ENCODE measurements at regions not wholly inside any gene's neighbourhood (a gene's known extent, or its start where the extent isn't known, plus 50 kb on each side); places are given as distances from the start of the nearest gene placed in this dataset.
"Not testable (repeated sequence)": the region's sequence is repeated elsewhere in the genome, so short reads cannot be mapped to it uniquely, and the experiment has no call there.

DNA sequence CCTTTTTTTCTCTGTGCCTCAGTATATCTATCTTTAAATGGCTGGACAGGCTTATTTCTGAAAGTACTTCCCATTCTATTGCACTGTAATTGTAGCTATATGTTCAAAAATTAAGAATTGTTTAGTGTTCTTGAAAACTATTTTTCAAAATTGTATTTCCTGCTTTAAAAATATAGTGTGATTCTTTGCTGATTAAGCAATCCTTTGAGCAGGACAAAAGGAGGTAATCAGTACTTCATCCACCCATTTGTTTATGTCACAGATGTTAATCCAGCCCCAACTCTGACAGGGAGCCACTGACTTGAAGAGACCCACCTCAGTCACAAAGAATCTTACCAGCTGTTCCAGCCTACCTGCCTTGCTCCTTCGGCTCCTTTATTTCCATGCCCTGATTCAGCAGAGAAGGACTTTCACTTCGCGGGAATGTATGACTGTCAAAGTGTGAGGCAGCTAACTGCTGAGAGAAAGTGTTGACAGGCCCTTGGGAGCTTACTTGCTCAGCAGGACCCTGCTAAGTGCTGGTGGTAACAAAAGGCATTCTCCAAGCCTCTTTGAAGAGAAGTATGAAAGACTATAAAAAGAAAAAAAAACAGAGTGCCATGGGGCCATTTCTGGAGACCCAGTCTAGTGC lies 393.3 kb upstream of the CYRIA start:
- no peak for DNase-seq

DNA sequence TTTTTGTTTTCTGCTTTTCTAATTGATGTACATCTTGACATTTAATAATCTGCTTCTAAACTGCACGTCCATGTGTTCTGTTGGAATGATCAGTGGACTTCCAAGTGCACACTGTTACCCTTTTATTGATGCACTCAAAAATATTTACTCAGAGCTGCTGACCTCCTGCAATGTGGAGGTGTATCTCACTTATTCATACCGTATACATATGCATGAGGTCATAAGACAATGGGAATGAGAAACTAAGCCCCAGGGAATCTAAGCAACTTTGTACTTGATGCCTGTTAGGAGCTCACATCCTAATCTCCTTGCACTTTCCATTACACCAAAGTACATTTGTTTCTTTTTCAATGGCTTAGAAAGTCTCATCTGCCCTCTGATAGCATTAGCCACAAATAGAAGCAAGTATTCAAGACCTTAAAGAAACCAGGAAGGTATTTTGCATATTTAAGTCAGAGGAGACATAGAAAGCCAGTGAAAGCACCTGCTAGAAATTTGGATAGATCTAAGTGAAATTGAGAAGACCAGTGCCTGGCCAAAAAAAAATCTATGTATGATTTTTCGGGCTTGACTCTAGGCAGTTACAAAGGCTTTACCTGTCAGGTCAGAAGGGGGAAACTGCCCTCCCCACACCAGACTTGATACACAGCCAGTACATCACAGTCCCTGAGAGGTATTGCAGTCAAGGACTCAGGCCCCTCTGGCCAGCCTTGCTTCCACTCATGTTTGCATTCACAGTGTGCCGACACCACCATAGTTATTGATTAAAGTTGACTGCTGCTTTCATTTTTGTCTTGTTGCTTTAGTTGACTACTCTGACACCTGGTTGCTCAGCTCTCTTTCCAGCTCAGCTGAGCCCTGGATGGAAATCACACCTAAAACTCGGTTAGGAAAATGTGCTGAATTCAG lies 391.7 kb upstream of the CYRIA start:
- DNase-seq, result no peak

DNA sequence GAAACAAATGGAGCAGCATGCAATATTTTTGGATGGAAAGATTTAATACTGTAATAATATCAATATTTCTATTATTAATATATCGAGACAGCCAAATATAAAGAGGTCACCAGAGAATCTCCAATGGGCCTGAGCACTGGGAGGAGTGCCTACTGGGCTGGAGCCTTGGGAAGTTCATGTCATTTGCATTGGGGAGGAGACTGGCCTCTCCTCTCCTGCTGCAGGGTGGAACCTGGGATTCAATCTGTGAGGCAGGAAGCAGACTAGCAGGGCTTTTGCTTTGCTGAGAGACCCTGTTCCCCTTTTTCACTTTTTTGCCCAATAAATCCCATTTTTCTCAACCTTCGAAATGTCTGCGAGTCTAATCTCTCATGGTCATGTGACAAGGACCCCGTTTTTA lies 390.6 kb upstream of the CYRIA start:
- DNase-seq, result no peak

DNA sequence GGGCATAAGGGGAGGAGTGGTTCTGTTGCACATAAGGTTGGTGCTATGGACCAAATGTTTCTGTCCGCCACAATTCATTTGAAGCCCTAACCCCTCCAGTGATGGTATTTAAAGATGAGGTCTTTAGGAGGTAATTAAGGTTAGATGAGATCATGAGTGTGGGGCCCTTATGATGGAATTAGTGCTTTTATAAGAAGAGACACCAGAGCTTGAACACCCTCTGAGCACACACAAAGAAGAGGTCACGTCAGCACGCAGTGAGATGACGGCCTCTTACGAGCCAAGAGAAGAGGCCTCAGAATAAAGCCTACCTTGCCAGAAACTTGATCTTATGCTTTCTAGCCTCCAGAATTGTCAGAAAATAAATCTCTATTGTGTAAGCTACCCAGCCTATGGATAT lies 386.4 kb upstream of the CYRIA start:
- DNase-seq, result no peak

DNA sequence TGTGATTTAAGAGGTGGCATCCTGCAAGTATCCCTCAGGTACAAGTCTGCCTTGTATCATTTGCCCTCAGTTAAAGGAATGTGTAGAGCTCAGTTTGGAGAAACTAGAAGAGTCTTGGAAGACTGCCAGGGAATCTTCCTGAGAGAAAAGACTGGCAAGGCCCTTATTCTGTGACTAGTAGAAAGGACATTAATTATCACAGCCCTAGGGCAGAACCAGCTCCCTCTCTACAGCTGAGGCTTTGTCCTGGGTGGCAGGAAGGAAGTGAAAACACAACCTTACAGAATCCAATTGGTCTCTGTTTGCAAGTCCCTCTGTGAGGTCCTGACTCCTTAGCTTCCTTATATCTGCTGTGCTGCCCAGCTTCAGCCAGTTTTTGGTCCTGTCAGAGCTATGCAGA lies 385.9 kb upstream of the CYRIA start:
- no peak for DNase-seq

DNA sequence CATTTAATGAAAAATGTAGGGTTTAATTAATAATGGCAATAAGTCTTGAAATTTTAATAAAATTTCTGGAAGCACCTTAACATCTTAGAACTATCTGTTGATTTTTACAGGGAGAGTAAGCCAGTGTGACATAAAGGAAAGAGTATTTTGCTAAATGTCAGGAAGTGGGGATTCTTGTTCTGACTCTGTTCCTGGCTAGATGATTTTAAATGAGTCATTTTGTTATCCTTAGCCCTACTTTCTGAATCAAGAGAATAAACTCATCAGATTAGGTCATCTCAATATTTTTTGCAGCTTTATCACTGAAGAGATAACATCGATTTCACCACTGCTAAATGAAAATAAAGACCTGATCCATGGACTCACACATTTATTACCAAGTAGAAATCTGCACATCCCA lies 377.5 kb upstream of the CYRIA start:
- DNase-seq, result no peak

DNA sequence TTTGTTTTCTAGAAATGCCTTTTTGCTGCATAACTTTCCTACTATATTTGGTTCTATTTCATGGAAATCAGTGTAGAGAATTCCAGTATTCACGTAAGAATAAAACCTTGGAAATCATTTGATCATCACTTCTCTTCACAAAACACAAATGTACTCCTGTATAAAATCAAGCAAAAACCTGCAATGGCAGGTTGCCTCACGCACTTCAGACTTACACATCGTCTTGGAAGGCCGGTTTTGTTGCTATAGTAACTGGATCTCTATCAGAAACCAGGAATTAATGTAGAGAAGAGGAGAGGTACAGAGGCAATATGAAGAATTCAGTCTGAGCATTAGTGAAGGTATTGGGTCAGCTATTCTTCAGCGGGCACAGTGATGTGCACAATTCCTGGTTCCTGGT lies 370.7 kb upstream of the CYRIA start:
- no peak for DNase-seq

DNA sequence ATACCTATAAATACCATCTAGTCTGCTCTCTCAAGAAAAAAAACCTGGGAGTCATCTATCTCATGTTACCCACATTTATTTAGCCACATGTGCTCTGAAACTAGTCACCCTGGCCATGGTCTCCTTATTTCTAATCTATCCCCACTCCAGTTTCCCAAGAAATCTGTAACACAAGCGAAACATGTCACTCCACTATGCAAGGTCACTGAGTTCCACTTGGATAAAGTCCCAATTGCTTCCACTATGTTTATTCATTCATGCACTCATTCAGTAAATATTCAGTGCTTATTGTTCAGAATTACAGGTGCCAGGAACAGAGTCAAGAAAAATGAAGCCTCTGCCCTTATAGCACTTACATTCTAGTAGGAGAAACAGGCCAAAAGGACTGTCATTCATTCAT lies 369.4 kb upstream of the CYRIA start:
- no peak for DNase-seq

DNA sequence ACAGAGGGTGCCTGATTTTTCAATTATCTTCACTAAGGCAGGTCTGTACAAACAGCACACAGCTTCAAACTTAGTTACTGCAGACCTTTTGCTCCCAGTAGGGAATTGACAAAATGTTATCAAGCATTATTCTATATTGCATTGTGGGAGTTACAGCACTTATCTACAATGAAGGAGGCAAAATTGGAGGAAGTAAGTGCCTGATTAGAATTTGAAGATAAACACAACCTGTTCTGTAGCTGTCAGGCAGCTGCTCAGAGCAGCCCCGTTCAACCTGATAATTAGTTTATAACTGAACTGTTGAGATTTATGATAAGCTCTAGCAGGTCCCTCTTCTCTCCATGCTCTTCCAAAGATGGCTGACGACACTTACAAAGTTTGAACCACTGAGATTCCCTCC lies 364.4 kb upstream of the CYRIA start:
- DNase-seq, result no peak

DNA sequence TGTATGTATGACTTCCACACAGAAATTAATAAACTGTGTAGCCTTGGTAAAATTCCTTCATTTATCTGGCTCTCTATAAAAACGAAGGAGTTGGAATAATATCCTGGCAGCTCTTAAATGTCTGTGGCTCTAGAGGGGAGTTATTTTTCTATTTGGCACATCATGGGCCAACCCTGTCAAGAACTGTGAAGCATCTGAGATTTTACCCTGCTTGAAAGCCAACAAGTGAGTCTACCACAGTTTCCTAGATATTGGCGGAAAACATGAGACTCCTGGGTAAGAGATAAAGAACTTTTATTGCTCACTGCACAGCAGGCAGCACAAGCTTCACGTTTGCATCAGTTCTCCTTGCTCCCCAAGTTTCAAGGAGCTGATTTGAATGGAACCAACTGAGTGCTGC lies 346.7 kb upstream of the CYRIA start:
- DNase-seq, result no peak

DNA sequence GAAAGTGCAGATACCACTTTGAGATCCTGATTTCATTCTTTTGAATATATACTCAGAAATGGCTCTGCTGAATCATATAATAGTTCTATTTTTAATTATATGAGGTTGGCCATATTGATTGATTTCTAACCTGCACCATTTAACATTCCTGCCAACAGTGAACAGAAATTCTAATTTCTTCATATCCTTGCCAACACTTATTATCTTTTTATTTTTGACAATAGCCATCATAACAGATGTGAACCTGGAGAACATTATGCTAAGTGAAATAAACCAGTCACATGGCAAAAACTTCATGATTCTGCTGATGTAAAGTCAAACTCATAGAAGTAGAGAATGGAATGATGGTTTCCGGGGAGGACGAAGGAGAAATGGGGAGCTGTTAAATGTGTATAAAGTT lies 344.5 kb upstream of the CYRIA start:
- no peak for DNase-seq

DNA sequence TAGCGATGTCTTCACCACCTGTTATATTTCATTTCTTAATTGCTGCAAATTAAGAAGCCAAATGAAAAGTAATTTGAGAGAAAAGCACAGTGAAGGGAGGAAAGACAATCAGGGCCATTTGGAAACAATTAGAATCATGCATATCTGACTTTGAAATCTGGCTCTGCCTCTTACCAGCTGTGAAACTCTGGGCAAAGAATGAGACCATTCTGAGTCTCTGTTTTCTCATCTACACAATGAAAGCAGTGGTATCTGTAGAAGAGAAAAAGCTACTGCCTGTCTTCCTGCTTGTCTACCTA lies 334.5 kb upstream of the CYRIA start:
- DNase-seq, result no peak

DNA sequence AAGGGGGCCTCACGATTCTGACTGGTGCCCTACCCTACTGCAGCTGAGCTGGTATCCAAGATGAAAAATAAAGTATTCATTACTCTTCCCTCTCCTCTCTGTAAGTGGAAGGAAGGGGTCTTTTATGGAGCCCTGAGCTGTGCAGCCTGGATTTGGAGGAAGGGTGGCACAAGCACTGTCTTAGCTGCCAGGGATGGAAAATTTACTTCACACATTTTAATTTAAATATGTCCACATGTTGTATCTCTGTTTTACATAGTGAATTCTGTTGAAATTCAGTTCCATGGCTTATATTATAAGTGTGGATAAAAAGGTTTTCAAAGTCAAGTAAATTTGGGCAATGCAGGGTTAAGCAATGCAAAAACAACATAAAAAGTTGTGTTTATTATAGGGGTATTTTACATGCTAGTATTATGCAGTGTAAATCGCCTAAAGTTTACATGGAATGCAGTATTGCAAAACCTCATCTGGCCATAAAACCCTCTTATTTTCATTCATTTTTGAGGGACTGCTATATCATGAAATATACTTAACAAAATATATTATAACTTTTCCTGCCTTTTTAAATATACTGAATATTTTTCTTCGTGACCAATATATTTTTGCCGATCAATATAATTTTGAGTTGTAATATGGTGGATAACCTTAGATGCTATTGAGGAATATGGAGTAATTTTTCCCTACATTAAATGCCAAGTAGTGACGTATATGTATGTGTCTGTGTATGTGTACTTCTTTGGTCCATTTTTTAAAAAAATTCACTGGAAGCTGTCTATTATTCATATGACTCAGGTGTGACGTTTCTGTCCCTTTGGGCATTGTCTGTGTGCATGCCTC lies 333.9 kb upstream of the CYRIA start:
- DNase-seq, result no peak

DNA sequence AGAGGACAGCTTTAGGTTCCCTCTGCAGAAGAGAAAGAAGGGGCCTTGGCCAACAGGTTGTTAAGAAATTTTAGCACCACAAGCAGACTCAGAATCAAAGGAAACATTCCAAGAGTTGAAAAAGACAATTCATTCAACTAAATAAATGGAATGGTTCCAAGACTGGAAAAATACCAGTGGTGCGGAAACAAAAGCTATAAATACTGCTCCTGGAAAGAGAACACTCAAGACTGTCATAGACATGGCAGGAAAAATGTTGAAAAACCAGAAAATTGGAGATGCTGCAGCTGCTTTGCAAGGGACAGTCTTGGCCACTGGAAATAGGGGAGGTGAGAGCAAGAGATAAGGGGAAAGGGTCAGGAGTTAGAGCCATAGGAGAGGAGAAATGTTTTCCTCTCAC lies 312.7 kb upstream of the CYRIA start:
- DNase-seq, result no peak

DNA sequence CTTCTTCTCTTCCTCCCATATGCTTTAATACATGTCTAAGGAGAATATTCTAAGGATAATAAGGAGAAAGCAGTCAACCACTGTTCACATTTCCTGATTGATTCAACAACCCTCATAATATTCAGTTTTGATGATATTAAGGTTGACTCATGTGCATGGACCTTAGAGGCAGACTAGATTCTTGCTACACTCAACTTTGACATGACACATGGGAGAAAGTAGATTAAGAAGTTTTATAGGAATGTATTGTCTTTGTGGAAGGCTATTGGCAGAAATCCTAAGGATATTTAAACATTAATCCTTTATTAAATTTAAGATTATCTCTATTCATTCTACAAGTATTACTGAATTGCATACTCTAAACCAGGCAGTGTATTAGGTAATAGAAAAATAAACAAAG lies 309.1 kb upstream of the CYRIA start:
- no peak for DNase-seq

DNA sequence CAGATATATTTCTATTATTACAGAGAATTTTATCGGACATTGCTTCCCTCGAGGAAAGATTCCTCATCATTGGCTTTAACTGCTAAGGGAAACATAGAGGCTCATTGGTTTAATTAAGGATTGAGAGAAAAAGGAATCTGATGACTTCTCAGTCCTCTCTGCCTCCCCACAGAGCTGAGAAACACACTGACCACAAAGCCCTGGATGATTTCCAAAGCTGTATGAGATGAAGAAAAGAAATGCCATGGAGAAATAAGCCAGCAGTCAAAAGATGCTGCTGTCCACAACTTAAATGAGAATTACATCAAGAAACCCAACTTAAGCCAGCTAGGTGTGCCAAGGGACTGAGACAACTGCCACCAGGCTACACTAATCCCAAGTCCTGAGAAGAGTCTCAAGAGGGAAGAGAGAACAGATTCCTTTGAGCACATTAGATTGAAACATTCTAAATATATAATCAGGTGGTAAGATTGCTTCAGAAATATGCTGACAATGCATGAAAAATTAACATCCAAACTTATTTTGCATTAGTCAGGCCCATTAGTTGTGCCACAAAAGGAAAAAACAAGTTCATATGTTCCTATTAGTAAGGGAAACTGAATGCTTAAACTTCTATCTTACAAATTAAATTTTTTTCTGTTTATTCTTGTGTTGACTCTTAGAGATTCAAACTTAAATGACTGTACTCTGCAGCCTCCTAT lies 308.1 kb upstream of the CYRIA start:
- DNase-seq, result no peak

DNA sequence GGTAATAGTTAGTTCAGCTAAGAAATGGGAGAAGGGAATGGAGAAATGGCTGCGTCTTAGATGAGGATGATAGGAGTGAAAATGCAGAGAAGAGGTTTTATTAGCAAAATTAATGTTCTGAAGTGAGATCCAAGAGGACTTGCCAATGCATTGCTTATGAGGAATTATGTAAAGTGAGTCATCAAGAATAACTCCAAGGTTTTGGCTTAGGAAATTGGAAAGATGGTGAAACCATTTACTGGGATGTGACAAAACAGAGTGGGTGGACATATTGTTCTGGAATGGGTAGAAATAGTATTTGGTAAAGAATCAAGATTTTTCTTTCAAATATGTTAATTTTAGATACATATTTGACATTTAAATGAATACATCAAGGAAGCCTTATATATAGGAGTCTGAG lies 306.6 kb upstream of the CYRIA start:
- DNase-seq, result no peak

DNA sequence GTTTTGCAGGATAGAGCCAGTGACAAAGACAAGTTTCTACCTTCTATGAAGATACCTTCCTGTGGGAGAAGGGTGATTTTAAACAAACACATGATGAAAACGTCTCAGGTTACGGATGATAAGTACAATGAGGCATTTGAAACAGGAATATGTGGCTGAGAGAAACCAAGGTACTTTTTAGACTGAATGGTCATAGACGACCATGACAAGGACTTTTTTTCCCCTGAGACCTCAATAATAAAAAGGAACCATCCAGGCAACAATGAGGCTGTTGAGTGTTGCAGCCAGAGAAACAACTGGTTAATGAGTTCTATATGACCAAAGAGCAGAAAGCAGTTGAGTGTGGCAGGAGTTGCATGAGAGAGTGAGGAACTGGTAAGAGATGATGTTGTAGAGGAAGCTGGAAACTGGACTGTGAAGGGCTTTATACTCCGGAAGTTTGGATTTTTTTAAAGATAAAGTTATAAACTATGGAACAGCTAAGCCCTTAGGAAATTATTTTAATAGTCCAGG lies 306.1 kb upstream of the CYRIA start:
- no peak for DNase-seq

DNA sequence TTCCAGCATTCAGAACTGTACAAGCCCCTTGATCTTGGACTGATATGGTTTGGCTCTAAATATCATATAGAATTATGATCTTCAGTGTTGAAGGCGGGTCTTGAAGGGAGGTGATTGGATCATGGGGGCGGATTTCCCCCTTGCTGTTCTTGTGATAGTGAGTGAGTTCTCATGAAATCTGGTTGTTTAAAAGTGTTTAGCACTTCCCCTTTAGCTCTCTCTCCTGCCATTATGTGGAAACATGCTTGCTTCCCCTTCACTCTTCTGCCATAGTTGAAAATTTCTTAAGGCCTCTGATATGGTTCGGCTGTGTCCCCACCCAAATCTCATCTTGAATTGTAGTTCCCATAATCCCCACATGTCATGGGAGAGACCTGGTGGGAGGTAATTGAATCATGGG lies 305.3 kb upstream of the CYRIA start:
- not testable (repeated sequence) for DNase-seq

DNA sequence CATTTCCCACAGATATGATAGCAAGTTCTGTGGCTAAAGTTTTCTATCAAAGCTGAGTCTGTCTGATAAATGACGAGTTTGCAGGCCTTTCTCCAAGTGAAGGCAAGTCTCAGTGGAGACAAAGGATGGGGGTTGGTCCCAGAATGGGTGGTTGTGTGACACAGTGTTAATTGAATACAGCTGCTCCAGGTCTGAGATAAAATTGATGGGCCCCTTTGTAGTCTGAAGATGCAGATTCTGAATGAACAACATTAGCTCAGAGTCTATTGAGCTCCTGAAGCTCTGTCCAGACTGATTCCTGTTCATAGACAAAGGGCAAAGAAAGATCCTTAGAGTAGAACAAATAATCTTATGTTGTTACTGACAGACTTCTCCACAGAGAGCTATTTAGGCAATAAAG lies 296.9 kb upstream of the CYRIA start:
- no peak for DNase-seq

DNA sequence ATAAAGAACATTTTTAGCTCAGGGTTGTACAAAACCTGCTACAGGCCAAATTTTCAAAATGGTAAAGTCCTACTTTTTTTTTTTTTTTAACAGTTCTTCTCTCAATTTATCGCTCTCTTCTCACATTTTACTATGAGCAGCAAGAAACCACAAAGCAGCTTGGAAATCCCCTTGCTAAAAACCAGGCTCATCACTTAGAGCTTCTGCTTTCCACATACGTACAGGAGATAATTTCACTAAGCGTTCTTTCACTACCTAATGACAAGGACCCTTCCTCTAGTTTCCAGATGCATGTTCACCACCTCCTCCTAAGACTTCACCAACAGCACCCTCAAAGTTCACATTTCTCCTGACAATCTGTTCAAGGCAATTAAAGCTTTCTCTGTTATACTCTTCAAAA lies 294.9 kb upstream of the CYRIA start:
- DNase-seq, result no peak

DNA sequence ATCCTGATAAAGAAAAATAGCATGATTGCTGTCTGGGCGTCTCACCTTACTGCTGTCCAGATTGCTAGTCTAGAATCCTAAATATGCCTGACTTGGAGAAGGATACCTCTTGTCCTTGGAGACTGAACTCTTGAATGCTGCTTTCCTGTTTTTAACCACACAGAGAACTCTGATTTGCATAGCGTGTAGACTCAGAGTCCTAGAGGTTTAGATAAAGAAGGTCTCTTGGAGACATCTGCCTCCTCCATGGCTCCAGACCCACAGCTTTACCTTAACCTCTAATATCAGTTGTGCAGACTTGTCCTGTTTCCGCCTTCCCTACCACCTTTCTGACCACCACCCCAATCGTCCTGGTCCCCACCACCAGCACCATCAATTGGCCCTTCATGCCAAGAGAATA lies 292.6 kb upstream of the CYRIA start:
- DNase-seq, result no peak

DNA sequence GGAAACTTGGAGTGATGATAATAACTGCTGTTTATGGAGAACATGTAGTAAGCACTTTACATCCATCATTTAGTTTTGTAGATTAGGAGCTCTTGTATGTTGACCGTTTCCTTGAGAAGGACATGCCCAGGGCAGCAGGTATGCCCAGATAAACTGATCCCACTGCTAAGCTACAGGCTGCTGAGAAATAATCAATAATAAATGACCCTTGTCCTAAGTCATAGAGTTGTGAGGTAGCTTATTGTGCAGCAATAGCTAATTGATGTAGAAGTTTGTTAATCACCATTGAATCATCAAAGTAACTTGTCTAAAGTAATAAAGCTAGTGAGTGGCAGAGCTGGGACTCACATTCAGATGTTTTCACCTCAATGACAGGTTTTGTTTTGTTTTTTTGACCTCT lies 287.2 kb upstream of the CYRIA start:
- DNase-seq, result no peak
